Non-pigmented ciliary epithelial cell (primary cell): ENCODE measurements at regions not wholly inside any gene's neighbourhood (a gene's known extent, or its start where the extent isn't known, plus 50 kb on each side); places are given as distances from the start of the nearest gene placed in this dataset.
"Not testable (repeated sequence)": the region's sequence is repeated elsewhere in the genome, so short reads cannot be mapped to it uniquely, and the experiment has no call there.

ENCODE experiments used
- DNase-seq: peaks from one replicate; pipeline ENCODE4 v3.0.0-alpha.2; 2010; ENCODE audit warnings: low read depth

- DNase-seq: no peak
Observed at GRCh38 chr2:122651236-122651635, 895.8 kb downstream of the TSN start.

GRCh38 chr2:122651780-122652179 lies 896.3 kb downstream of the TSN start:
- DNase-seq: no peak

- DNase-seq: no peak
Observed at GRCh38 chr2:122652670-122653069, 897.2 kb downstream of the TSN start.

GRCh38 chr2:122656403-122656802 lies 901.0 kb downstream of the TSN start:
- no peak for DNase-seq

GRCh38 chr2:122660786-122661634 lies 905.6 kb downstream of the TSN start:
- DNase-seq: no peak

GRCh38 chr2:122663620-122664019 lies 908.2 kb downstream of the TSN start:
- no peak for DNase-seq

- no peak for DNase-seq
Observed at GRCh38 chr2:122669627-122670026, 914.2 kb downstream of the TSN start.

- no peak for DNase-seq
Observed at GRCh38 chr2:122670897-122671296, 915.4 kb downstream of the TSN start.

GRCh38 chr2:122680662-122681061 lies 925.2 kb downstream of the TSN start:
- no peak for DNase-seq

GRCh38 chr2:122681626-122682025 lies 926.2 kb downstream of the TSN start:
- DNase-seq: no peak

- DNase-seq: no peak
Observed at GRCh38 chr2:122682356-122682755, 926.9 kb downstream of the TSN start.

- DNase-seq: no peak
Observed at GRCh38 chr2:122683018-122683417, 927.6 kb downstream of the TSN start.

GRCh38 chr2:122692400-122693083 lies 937.1 kb downstream of the TSN start:
- DNase-seq: no peak

- DNase-seq: no peak
Observed at GRCh38 chr2:122697415-122697814, 942.0 kb downstream of the TSN start.

GRCh38 chr2:122703676-122704075 lies 948.2 kb downstream of the TSN start:
- no peak for DNase-seq

GRCh38 chr2:122704109-122704563 lies 948.7 kb downstream of the TSN start:
- no peak for DNase-seq

GRCh38 chr2:122705746-122706145 lies 950.3 kb downstream of the TSN start:
- no peak for DNase-seq

GRCh38 chr2:122706757-122707223 lies 951.3 kb downstream of the TSN start:
- no peak for DNase-seq

- no peak for DNase-seq
Observed at GRCh38 chr2:122707224-122707824, 951.9 kb downstream of the TSN start.

GRCh38 chr2:122710049-122710448 lies 954.6 kb downstream of the TSN start:
- DNase-seq: no peak

- DNase-seq: no peak
Observed at GRCh38 chr2:122713800-122714199, 958.3 kb downstream of the TSN start.

GRCh38 chr2:122720822-122721221 lies 965.4 kb downstream of the TSN start:
- DNase-seq: not testable (repeated sequence)
